PC-3 (cell line): ENCODE measurements at regions not wholly inside any gene's neighbourhood (a gene's known extent, or its start where the extent isn't known, plus 50 kb on each side); places are given as distances from the start of the nearest gene placed in this dataset.

ENCODE experiments used
- ATAC-seq: fragments of 200-7000 bp; cut with Tn5 transposase; 2 replicates; pipeline ENCODE4 v1.9.1; 2020; ENCODE audit warnings: mild to moderate bottlenecking, moderate library complexity
- BruUV-seq: library from RNA; stranded (reverse); fragments of 400-500 nt; replicated peaks from 2 replicates; lab custom pipeline; 2021; lab: Mats Ljungman, UMichigan
- CTCF ChIA-PET: fragments of 300-600 bp; sonication (Branson Sonifier 250); formaldehyde crosslinking; loops from one replicate; lab custom pipeline; 2022; ENCODE audit warnings: antibody characterized with exemption; lab: Charles Lee
- POLR2A ChIA-PET: fragments of 300-600 bp; sonication (Branson Sonifier 250); formaldehyde crosslinking; loops from one replicate; lab custom pipeline; 2022; ENCODE audit warnings: antibody characterized with exemption; ENCODE audit not compliant: unreplicated experiment; lab: Charles Lee
- DNase-seq: peaks from one replicate; pipeline ENCODE4 v3.0.0-alpha.2; 2015
- H2AFZ ChIP-seq: fragments of 300-600 bp; sonication (generic); 2 replicates; pipeline ENCODE4 v1.6.0; 2016; ENCODE audit warnings: antibody characterized with exemption, low read length
- H3F3A ChIP-seq: fragments of 300-600 bp; sonication (generic); one replicate; pipeline ENCODE4 v1.6.0; 2017; ENCODE audit warnings: antibody characterized with exemption, low read length, control low read depth, mild to moderate bottlenecking; ENCODE audit not compliant: unreplicated experiment
- H3K27ac ChIP-seq: fragments of 300-600 bp; sonication (generic); 2 replicates; pipeline ENCODE4 v1.5.1; 2016; ENCODE audit warnings: mild to moderate bottlenecking, low read length
- H3K27me3 ChIP-seq: fragments of 300-600 bp; sonication (generic); 2 replicates; pipeline ENCODE4 v1.6.1; 2016; ENCODE audit warnings: low read length, mixed read lengths
- H3K36me3 ChIP-seq: fragments of 300-600 bp; sonication (generic); 2 replicates; pipeline ENCODE4 v1.6.1; 2016; ENCODE audit warnings: low read depth, mixed run types, low read length, mixed read lengths
- H3K4me1 ChIP-seq: fragments of 300-600 bp; sonication (generic); 2 replicates; pipeline ENCODE4 v1.5.1; 2016; ENCODE audit warnings: low read length; ENCODE audit not compliant: insufficient read depth
- H3K4me2 ChIP-seq: fragments of 300-600 bp; sonication (generic); 2 replicates; pipeline ENCODE4 v1.6.0; 2016; ENCODE audit warnings: low read length
- H3K4me3 ChIP-seq: fragments of 300-600 bp; sonication (generic); 2 replicates; pipeline ENCODE4 v1.5.1; 2016; ENCODE audit warnings: mild to moderate bottlenecking, low read length, mixed read lengths
- H3K79me2 ChIP-seq: fragments of 300-600 bp; sonication (generic); 2 replicates; pipeline ENCODE4 v1.6.1; 2017; ENCODE audit warnings: low read length, mixed read lengths
- H3K9ac ChIP-seq: fragments of 300-600 bp; sonication (generic); 2 replicates; pipeline ENCODE4 v1.6.0; 2016; ENCODE audit warnings: mild to moderate bottlenecking, low read length
- H3K9me2 ChIP-seq: fragments of 300-600 bp; sonication (generic); replicated peaks from 2 replicates; pipeline ENCODE4 v1.6.1; 2016; ENCODE audit warnings: mixed run types, low read length, mixed read lengths
- H3K9me3 ChIP-seq: fragments of 300-600 bp; sonication (generic); 2 replicates; pipeline ENCODE4 v1.6.1; 2016; ENCODE audit warnings: low read length, mixed read lengths
- H4K20me1 ChIP-seq: fragments of 300-600 bp; sonication (generic); 2 replicates; pipeline ENCODE4 v1.6.1; 2016; ENCODE audit warnings: low read length, mixed read lengths
- CTCF ChIP-seq: fragments of 300-600 bp; sonication (generic); conservative IDR thresholded peaks from 2 replicates; pipeline ENCODE4 v1.5.1; 2017; ENCODE audit warnings: antibody characterized with exemption, low read depth, mild to moderate bottlenecking, low read length
- EZH2 ChIP-seq: fragments of 300-600 bp; sonication (generic); IDR thresholded peaks from one replicate; pipeline ENCODE4 v1.6.1; 2017; ENCODE audit warnings: antibody characterized with exemption, mild to moderate bottlenecking, low read length; ENCODE audit not compliant: unreplicated experiment
- EZH2phosphoT487 ChIP-seq: fragments of 300-600 bp; sonication (generic); IDR thresholded peaks from 2 replicates; pipeline ENCODE4 v1.6.1; 2018; ENCODE audit warnings: mild to moderate bottlenecking, antibody characterized with exemption, low read length, borderline replicate concordance
- intact Hi-C: fragments of 100-400 bp; cut with micrococcal nuclease; formaldehyde crosslinking; loops from 2 replicates; pipeline ENCODE4 v1.9.0; 2023

GRCh38 chr9:117775591-117775990, 71.4 kb downstream of the TLR4 start:
- CTCF ChIA-PET: no interaction called here

GRCh38 chr9:117777823-117778222, 73.6 kb downstream of the TLR4 start:
- BruUV-seq: no TSS peak
- no peaks in the 10 kb centered on the region for H3K4me1 ChIP-seq
- H3K4me3 ChIP-seq: no peak overlapping the region
- H3K9ac ChIP-seq: no peak overlapping the region
- no peak overlapping the region for H2AFZ ChIP-seq
- H3K36me3 ChIP-seq: no peaks in the 10 kb centered on the region
- DNase-seq: no peak
- ATAC-seq: no peak
- H3K9me3 ChIP-seq: no peaks in the 10 kb centered on the region
- intact Hi-C loops: no loop called here
- no peak for TF ChIP-seq CTCF
- no peak for TF ChIP-seq EZH2
- no peak for TF ChIP-seq EZH2phosphoT487
- no peaks in the 10 kb centered on the region for H4K20me1 ChIP-seq
- no peaks in the 10 kb centered on the region for H3K9me2 ChIP-seq
- POLR2A ChIA-PET: no interaction called here
- no peaks in the 10 kb centered on the region for H3K27me3 ChIP-seq
- no peaks in the 10 kb centered on the region for H3K79me2 ChIP-seq
- H3K27ac ChIP-seq: no peak overlapping the region
- no peaks in the 10 kb centered on the region for H3F3A ChIP-seq
- H3K4me2 ChIP-seq: no peak overlapping the region
- CTCF ChIA-PET: no interaction called here

More at GRCh38 chr9:117775591-117775990, 71.4 kb downstream of the TLR4 start:
- H2AFZ ChIP-seq: no peak overlapping the region
- no peak for TF ChIP-seq CTCF
- no peak for TF ChIP-seq EZH2
- no peak for TF ChIP-seq EZH2phosphoT487
- no peaks in the 10 kb centered on the region for H3K9me2 ChIP-seq
- no peaks in the 10 kb centered on the region for H3K9me3 ChIP-seq
- POLR2A ChIA-PET: no interaction called here
- intact Hi-C loops: no loop called here
- H3K9ac ChIP-seq: no peak overlapping the region
- H3F3A ChIP-seq: no peaks in the 10 kb centered on the region
- no peaks in the 10 kb centered on the region for H3K27me3 ChIP-seq
- no peaks in the 10 kb centered on the region for H3K36me3 ChIP-seq
- ATAC-seq: no peak
- H3K4me2 ChIP-seq: no peak overlapping the region
- H3K4me3 ChIP-seq: no peak overlapping the region
- no peak overlapping the region for H3K27ac ChIP-seq
- H3K4me1 ChIP-seq: no peaks in the 10 kb centered on the region
- no peaks in the 10 kb centered on the region for H4K20me1 ChIP-seq
- no peak for DNase-seq
- H3K79me2 ChIP-seq: no peaks in the 10 kb centered on the region
- BruUV-seq: no TSS peak

- Histone ChIP-seq H3K4me2 (no peak overlapping the region), H3K9ac (no peak overlapping the region), H3K4me1 (no peaks in the 10 kb centered on the region), H3K9me3 (no peaks in the 10 kb centered on the region), H3K27me3 (no peaks in the 10 kb centered on the region), H3K4me3 (no peak overlapping the region), H3K79me2 (no peaks in the 10 kb centered on the region), H3K27ac (no peak overlapping the region), H2AFZ (no peak overlapping the region), H4K20me1 (no peaks in the 10 kb centered on the region), H3K9me2 (no peaks in the 10 kb centered on the region), H3F3A (no peaks in the 10 kb centered on the region), H3K36me3 (no peaks in the 10 kb centered on the region; the same call in 1 of the 2 replicates)
- DNase-seq: no peak
- BruUV-seq: no TSS peak
- TF ChIP-seq EZH2 (no peak), EZH2phosphoT487 (no peak), CTCF (no peak)
- CTCF ChIA-PET: no interaction called here
- POLR2A ChIA-PET: no interaction called here
- no peak for ATAC-seq
- intact Hi-C loops: no loop called here
These were observed 75.6 kb downstream of the TLR4 start for GRCh38 chr9:117779760-117780159.
